Loucy (cell line): ENCODE measurements at regions not wholly inside any gene's neighbourhood (a gene's known extent, or its start where the extent isn't known, plus 50 kb on each side); places are given as distances from the start of the nearest gene placed in this dataset.

Experiments
- CTCF ChIP-seq: fragments of 200-600 bp; sonication (generic); conservative IDR thresholded peaks from 2 replicates; pipeline ENCODE4 v1.5.1; 2014; ENCODE audit warnings: mild to moderate bottlenecking, antibody characterized with exemption, low read length
- EZH2phosphoT487 ChIP-seq: fragments of 200-600 bp; IDR thresholded peaks from 2 replicates; pipeline ENCODE4 v1.6.1; 2018; ENCODE audit warnings: antibody characterized with exemption, mild to moderate bottlenecking, moderate library complexity, borderline replicate concordance

DNA sequence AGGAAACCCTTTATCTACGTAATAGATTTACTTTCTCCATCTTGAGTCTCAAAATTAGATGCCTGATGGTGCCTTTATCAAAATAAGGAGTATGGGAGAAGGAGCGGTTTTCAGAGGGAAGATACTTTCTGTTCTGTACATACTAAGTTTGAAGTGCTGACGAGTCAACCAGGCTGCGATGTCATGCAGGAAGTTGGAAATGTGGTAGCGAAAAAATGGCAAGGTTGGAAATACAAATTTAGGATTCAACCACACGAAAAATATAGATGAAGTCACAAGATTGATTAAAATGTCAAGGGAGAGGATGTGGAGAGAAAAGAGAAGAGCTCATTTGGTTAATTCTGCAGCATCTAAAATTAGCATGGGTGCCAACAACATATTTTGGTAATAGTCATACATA lies 129.5 kb downstream of the FOXD1 start:
- TF ChIP-seq CTCF = no peak
- TF ChIP-seq EZH2phosphoT487 = no peak
